HUES64 (cell line): ENCODE measurements at regions not wholly inside any gene's neighbourhood (a gene's known extent, or its start where the extent isn't known, plus 50 kb on each side); places are given as distances from the start of the nearest gene placed in this dataset.
A peak's percentile ranks its signal among the peaks of the same experiment; 100 is the strongest.

Experiments used
- H3K27ac ChIP-seq: 2 replicates; pipeline ENCODE4 v1.7.0; 2013; ENCODE audit warnings: low read depth, low read length, inconsistent platforms
- H3K27me3 ChIP-seq: 2 replicates; pipeline ENCODE4 v1.6.1; 2013; ENCODE audit warnings: mild to moderate bottlenecking, low read length; ENCODE audit not compliant: insufficient read depth
- H3K36me3 ChIP-seq: 2 replicates; pipeline ENCODE4 v1.6.1; 2013; ENCODE audit warnings: mild to moderate bottlenecking, low read length; ENCODE audit not compliant: insufficient read depth
- H3K4me1 ChIP-seq: 2 replicates; pipeline ENCODE4 v1.6.1; 2013; ENCODE audit warnings: mild to moderate bottlenecking, low read length, moderate library complexity; ENCODE audit not compliant: insufficient read depth
- H3K4me3 ChIP-seq: 2 replicates; pipeline ENCODE4 v1.5.1; 2013; ENCODE audit warnings: mild to moderate bottlenecking, low read length, moderate library complexity
- H3K9ac ChIP-seq: 2 replicates; pipeline ENCODE4 v1.6.1; 2013; ENCODE audit warnings: mild to moderate bottlenecking, low read depth, low read length
- H3K9me3 ChIP-seq: 2 replicates; pipeline ENCODE4 v1.6.1; 2013; ENCODE audit warnings: low read depth, low read length; ENCODE audit not compliant: insufficient read depth
- WGBS: fragments of 150-250, 120-280 bp; methylation state at CpG from one replicate; pipeline ENCODE4 v1.1.7; 2013; ENCODE audit warnings: missing lambda C conversion rate; 5-methylcytosine and 5-hydroxymethylcytosine counted together

DNA sequence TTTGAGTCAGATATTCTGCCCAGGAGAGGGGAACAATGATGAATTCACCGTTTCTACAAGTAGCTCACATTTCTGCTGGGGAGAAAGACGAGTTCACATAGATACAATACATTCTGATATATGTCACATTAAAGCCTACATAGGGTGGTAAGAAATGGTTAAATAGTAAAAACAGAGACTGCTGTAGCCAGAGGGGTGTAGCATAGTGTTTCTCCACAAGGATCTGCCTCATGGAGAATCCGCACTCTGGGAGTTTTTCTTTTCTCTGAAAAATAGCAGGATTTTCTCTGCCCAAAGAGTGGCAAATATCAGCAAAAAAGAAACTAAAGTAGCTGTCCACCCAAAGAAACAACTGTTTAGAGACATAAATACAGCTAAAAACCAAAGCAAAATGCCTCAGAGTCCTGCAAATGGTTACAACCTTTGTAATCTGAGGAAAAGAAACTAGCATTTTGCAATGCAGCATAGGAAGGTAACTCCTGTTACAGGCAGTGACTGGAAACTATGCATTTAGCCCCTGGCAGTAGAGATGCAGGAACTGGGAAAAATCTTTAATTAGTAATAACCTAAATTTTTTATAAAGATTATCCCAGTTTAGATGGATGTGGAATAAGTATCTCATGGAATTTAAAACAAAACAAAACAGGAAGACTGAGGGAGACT lies 1126.7 kb upstream of the ADGRL2 start:
- no peaks in the 10 kb centered on the region for H3K27me3 ChIP-seq
- H3K4me1 ChIP-seq: peaks cover 30% of the 10 kb centered on the region
- WGBS: 60% methylated on average over 1 of the region's 3 CpGs
- peak overlapping the region; percentile 10; the same call in 1 of the 2 replicates for H3K4me3 ChIP-seq
- H3K9me3 ChIP-seq: no peaks in the 10 kb centered on the region
- no peaks in the 10 kb centered on the region for H3K36me3 ChIP-seq
- peak overlapping the region; percentile 28; the same call in 1 of the 2 replicates for H3K27ac ChIP-seq
- no peak overlapping the region for H3K9ac ChIP-seq

DNA sequence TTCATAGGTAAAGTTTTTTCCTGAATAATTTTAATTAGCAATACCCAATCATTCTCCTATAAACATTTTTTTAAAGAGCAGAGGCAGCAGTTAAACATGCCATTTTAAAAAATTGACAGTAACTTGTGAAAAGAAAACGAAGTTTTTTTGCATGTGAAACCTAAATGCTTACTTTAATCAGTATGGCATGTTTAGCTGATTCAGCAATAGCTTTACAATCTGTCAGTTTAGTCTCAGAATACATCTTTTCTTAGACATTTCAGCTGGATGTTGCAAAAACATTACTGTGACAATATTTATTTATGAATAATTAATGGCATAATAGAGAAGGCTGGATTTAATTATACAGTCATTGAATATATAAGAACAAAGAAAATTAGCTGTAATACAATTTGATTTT lies 1132.4 kb upstream of the ADGRL2 start:
- Histone ChIP-seq H3K27ac (no peak overlapping the region), H3K4me3 (no peak overlapping the region), H3K9me3 (no peaks in the 10 kb centered on the region), H3K36me3 (no peaks in the 10 kb centered on the region), H3K9ac (no peak overlapping the region), H3K27me3 (no peaks in the 10 kb centered on the region), H3K4me1 (0 out of 2 replicates have a peak, but pooled peaks cover 3% of the 10 kb centered on the region)
- WGBS: 93% methylated on average over 1 of the region's 1 CpG

DNA sequence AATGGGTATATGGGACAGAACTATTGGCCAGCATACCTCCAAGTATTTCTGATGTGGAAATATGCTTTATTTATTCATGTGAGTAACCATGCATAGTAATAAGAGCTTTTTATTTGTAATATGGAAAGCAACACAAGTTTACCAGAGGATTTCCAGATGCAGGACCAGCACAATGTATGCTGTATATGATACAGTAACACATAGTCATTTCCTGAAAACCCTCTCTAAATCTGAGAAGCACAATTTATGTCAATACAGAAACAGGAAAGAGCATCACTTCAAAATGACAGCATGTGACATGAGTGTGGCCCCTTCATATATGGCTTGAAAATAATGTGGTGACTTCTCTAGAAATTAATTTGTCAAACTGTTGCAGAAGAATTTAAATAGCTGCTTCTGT lies 1134.7 kb upstream of the ADGRL2 start:
- no peaks in the 10 kb centered on the region for H3K9me3 ChIP-seq
- no peak overlapping the region for H3K4me3 ChIP-seq
- H3K27me3 ChIP-seq: no peaks in the 10 kb centered on the region
- 0 out of 2 replicates have a peak, but pooled peaks cover 3% of the 10 kb centered on the region for H3K4me1 ChIP-seq
- no peaks in the 10 kb centered on the region for H3K36me3 ChIP-seq
- no peak overlapping the region for H3K9ac ChIP-seq
- H3K27ac ChIP-seq: no peak overlapping the region

DNA sequence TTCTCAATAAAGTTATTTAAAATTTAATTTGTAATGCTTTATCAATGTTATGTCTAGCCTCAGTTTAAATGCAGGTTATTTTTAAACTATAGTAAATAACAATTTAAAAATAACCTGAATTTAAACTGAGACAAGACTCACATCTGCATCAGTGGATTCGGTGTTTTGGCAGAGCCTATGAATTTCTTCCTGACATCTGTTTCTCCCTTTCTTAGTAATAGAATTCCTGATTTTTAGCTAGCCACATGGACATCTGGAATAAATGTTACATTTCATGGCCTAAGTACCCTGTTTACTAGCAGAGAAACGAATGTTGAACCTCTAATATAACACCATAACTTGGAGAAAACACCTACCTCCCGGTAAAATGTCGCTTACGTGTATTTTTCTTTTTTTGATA lies 1141.6 kb upstream of the ADGRL2 start:
- H3K27me3 ChIP-seq: no peaks in the 10 kb centered on the region
- H3K27ac ChIP-seq: no peak overlapping the region
- WGBS: 96% methylated on average over 3 of the region's 5 CpGs
- H3K4me3 ChIP-seq: no peak overlapping the region
- H3K9me3 ChIP-seq: no peaks in the 10 kb centered on the region
- H3K36me3 ChIP-seq: no peaks in the 10 kb centered on the region
- H3K4me1 ChIP-seq: peaks cover 31% of the 10 kb centered on the region
- no peak overlapping the region for H3K9ac ChIP-seq

DNA sequence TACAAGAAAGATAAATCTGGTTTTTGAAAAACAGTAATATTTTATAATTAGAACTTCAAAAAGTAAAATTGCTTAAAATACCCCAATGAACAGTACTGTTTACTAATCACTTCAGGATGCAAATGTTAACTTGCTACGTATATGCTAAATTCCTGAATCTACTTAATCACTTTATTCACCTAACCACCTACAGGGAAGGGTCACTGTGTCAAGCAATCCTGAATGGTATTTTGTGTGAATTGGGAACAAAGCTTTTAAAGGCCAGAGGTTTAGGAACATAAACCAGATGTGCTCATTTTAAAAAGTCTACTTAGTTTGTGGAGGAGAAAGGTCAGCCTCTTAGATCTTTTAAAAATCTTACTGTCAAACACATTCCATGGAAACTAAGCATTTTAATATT lies 1143.0 kb upstream of the ADGRL2 start:
- Histone ChIP-seq H3K4me1 (peaks cover 31% of the 10 kb centered on the region), H3K9me3 (no peaks in the 10 kb centered on the region), H3K36me3 (no peaks in the 10 kb centered on the region), H3K27ac (peak overlapping the region; percentile 72; the same call in 1 of the 2 replicates), H3K9ac (no peak overlapping the region), H3K27me3 (no peaks in the 10 kb centered on the region), H3K4me3 (no peak overlapping the region)
- WGBS: 7% methylated on average over 1 of the region's 1 CpG

DNA sequence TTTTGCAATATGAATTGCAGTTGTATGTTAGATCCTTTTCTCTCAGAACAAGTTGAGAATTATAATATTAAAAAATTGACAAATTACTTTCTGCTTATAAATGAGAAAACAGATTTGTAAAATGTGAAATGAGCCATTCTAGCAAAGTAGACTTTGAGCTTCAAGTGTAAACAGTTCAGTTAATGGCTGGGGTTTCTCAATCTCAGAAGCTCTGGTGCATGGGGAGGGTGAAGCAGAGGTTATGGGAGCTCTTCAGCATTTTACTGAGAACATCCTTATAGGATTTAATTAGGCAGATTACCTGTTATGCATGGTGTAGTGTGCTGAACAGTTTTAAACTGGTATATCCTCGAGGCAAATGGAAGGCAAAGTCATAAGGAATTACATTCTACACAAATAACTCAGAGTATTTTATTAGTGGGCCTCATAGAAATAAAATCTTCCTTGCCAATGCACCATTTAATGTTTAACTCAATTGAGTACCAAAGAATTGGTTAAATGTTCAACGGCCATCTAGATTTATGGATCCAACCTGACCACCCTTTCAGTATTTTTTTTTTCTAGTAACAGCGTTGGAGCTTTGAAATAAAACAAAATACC lies 1143.6 kb upstream of the ADGRL2 start:
- H3K9ac ChIP-seq: no peak overlapping the region
- 92% methylated on average over 1 of the region's 3 CpGs for WGBS
- peaks cover 31% of the 10 kb centered on the region for H3K4me1 ChIP-seq
- no peaks in the 10 kb centered on the region for H3K27me3 ChIP-seq
- peak overlapping the region; percentile 38; the same call in 1 of the 2 replicates for H3K27ac ChIP-seq
- no peaks in the 10 kb centered on the region for H3K9me3 ChIP-seq
- H3K4me3 ChIP-seq: no peak overlapping the region
- H3K36me3 ChIP-seq: no peaks in the 10 kb centered on the region

DNA sequence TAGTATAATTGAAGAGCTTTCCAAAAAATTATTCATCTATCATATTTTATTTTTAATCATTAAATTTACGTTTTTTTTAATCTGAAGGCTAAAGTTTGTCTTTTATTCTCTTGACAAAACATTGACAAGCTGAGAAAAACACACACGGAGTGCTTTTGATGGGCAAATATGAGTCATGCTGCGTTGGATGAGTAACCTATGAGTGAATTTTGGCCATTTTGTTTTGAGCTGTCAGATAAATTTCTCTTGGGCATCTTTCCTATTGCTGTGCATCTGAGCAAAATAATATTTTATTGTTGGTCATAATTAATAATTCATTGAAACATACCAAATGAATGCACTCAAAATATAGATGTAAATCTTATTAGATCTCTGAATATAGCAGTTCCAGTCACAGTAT lies 1144.1 kb upstream of the ADGRL2 start:
- Histone ChIP-seq H3K9me3 (no peaks in the 10 kb centered on the region), H3K4me3 (no peak overlapping the region), H3K27me3 (no peaks in the 10 kb centered on the region), H3K27ac (no peak overlapping the region; the same call in 1 of the 2 replicates), H3K9ac (no peak overlapping the region), H3K36me3 (no peaks in the 10 kb centered on the region), H3K4me1 (peaks cover 31% of the 10 kb centered on the region)
- WGBS: 79% methylated on average over 3 of the region's 3 CpGs

DNA sequence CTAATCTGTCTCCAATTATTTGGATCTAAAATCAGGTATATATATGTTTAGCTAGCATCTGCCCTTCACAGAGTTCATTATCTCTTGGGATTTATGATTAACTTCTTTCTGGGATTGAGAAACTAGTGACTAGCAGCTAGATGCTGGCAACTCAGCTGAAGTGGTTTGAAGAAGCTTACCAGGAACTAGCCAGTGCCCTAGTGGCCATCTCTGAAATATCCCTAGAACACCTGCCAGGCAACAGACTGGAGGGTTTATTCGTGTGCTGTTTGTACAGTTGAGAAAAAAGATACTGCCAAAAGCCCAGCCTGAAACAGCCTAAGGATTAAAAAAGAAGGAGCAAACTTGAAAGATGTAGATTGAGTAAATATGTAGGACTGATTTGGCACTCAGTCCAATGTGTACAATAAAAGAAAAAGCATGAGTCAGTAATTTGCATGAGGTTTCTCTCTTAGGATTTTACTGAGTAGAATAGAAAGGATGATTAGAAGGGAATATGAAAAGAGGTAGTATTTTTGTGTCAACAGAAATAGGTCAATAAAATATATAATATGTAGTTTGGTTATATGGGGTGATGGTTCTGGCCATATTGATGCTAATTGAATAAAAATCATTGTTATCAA lies 1144.6 kb upstream of the ADGRL2 start:
- no peaks in the 10 kb centered on the region for H3K27me3 ChIP-seq

DNA sequence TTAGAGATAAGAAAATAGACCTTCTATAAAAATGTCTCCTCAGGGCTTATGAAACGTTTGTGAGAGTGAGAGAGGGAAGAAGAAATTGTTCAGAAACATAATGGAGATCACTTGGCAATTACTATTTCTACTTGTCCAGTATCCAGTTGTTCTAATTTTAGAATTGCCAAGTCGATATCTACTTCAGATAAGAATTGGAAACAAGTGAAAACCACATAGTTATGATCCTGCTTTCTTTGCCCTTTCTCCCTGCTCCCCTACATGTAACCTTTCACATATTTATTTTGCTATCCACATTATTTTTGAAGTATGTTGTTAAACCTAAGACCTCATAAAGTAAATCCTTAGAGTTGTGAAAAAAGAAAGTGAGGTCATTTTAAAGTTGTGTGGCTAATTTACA lies 1154.7 kb upstream of the ADGRL2 start:
- H3K4me3 ChIP-seq: no peak overlapping the region
- no peak overlapping the region for H3K27ac ChIP-seq
- H3K27me3 ChIP-seq: no peaks in the 10 kb centered on the region
- H3K4me1 ChIP-seq: no peaks in the 10 kb centered on the region
- 100% methylated on average over 1 of the region's 2 CpGs for WGBS
- no peaks in the 10 kb centered on the region for H3K9me3 ChIP-seq
- no peaks in the 10 kb centered on the region for H3K36me3 ChIP-seq
- no peak overlapping the region for H3K9ac ChIP-seq

More for the DNA sequence above, 1144.6 kb upstream of the ADGRL2 start:
- Histone ChIP-seq H3K9me3 (no peaks in the 10 kb centered on the region), H3K4me1 (peaks cover 31% of the 10 kb centered on the region), H3K9ac (no peak overlapping the region), H3K4me3 (no peak overlapping the region), H3K27ac (no peak overlapping the region), H3K36me3 (no peaks in the 10 kb centered on the region)
- 42% methylated on average over 1 of the region's 1 CpG for WGBS

DNA sequence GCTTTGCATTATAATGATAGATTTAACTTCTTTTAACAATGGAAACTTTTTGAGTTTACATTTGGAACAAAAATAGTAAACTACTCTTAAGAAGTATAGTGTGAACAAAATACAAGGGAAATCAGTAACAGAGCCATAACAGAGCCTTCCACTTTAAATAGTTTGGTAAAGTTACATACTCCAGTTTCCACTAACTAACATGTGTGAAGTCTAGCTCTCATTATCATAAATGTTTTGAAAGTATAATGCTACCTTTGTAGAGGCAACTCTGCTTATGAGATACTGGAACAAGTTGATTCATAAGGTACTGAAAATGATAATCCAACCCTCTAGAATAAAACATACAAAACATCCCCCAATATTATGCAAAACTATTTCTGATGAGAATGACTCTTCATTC lies 1155.1 kb upstream of the ADGRL2 start:
- no peak overlapping the region for H3K4me3 ChIP-seq

DNA sequence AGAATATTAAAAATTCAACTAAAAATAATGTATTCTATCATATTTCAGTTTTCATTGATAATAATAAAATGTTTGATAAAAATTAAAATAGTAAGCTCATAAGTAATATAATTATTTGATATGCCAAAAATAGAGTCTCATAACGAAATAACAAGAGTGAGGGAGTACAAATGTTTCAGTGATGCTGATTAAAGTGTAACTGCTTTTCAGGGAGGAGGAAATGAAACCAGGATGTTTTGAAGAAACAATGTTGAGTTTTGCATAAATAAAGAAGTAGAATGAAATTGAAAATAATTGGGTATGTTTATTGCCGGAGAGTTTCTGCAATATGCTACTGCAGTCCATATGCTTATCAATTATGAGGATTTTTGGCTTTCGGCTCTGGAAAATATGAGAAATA lies 1159.8 kb upstream of the ADGRL2 start:
- H3K4me3 ChIP-seq: no peak overlapping the region
- no peaks in the 10 kb centered on the region for H3K27me3 ChIP-seq
- H3K4me1 ChIP-seq: no peaks in the 10 kb centered on the region
- 69% methylated on average over 2 of the region's 3 CpGs for WGBS
- H3K27ac ChIP-seq: no peak overlapping the region
- H3K36me3 ChIP-seq: no peaks in the 10 kb centered on the region
- H3K9ac ChIP-seq: no peak overlapping the region
- H3K9me3 ChIP-seq: 0 out of 2 replicates have a peak, but pooled peaks cover 2% of the 10 kb centered on the region

More for the DNA sequence above, 1155.1 kb upstream of the ADGRL2 start:
- Histone ChIP-seq H3K9ac (no peak overlapping the region), H3K27ac (no peak overlapping the region), H3K4me1 (no peaks in the 10 kb centered on the region), H3K36me3 (no peaks in the 10 kb centered on the region), H3K27me3 (no peaks in the 10 kb centered on the region), H3K9me3 (no peaks in the 10 kb centered on the region)
